Left renal pelvis (tissue), 4 donors: ENCODE measurements at regions not wholly inside any gene's neighbourhood (a gene's known extent, or its start where the extent isn't known, plus 50 kb on each side); places are given as distances from the start of the nearest gene placed in this dataset.

Source experiments
- DNase-seq, 4 donors: peaks; one replicate each; pipeline ENCODE4 v3.0.0-alpha.2; 2013; ENCODE audit warnings: low read depth in 4 of 4, low spot score in 3 of 4

- DNase-seq, result no peak
These were observed 329.3 kb upstream of the TNP1 start for GRCh38 chr2:217189131-217189530.

- no peak for DNase-seq
These were observed 326.9 kb upstream of the TNP1 start for GRCh38 chr2:217186668-217187159.

GRCh38 chr2:217186152-217186551, 326.3 kb upstream of the TNP1 start:
- no peak for DNase-seq

- no peak for DNase-seq
These were observed 325.6 kb upstream of the TNP1 start for GRCh38 chr2:217185265-217185995.

GRCh38 chr2:217184242-217184641, 324.4 kb upstream of the TNP1 start:
- DNase-seq, result no peak

GRCh38 chr2:217183471-217183870, 323.6 kb upstream of the TNP1 start:
- DNase-seq, result no peak

GRCh38 chr2:217182926-217183325, 323.1 kb upstream of the TNP1 start:
- DNase-seq, result no peak

GRCh38 chr2:217181512-217181911, 321.6 kb upstream of the TNP1 start:
- no peak for DNase-seq

- no peak for DNase-seq
These were observed 320.0 kb upstream of the TNP1 start for GRCh38 chr2:217179854-217180253.

- no peak for DNase-seq
These were observed 318.5 kb upstream of the TNP1 start for GRCh38 chr2:217178341-217178740.

GRCh38 chr2:217177720-217178119, 317.9 kb upstream of the TNP1 start:
- DNase-seq, result no peak

- DNase-seq, result no peak
These were observed 312.0 kb upstream of the TNP1 start for GRCh38 chr2:217171874-217172273.

GRCh38 chr2:217168496-217168895, 308.6 kb upstream of the TNP1 start:
- DNase-seq, result no peak

- no peak for DNase-seq
These were observed 307.7 kb upstream of the TNP1 start for GRCh38 chr2:217167531-217167930.

- DNase-seq, result no peak
These were observed 306.5 kb upstream of the TNP1 start for GRCh38 chr2:217166241-217166850.

- DNase-seq, result no peak
These were observed 305.7 kb upstream of the TNP1 start for GRCh38 chr2:217165547-217165946.

GRCh38 chr2:217163987-217164386, 304.1 kb upstream of the TNP1 start:
- no peak for DNase-seq

- no peak for DNase-seq
These were observed 302.7 kb upstream of the TNP1 start for GRCh38 chr2:217162533-217162932.

- no peak for DNase-seq
These were observed 301.4 kb upstream of the TNP1 start for GRCh38 chr2:217160978-217161973.

GRCh38 chr2:217160103-217160743, 300.4 kb upstream of the TNP1 start:
- no peak for DNase-seq

- no peak for DNase-seq
These were observed 299.1 kb upstream of the TNP1 start for GRCh38 chr2:217158928-217159327.
